Testis (tissue), 2 donors: ENCODE measurements at regions not wholly inside any gene's neighbourhood (a gene's known extent, or its start where the extent isn't known, plus 50 kb on each side); places are given as distances from the start of the nearest gene placed in this dataset.

Experiments used
- POLR2A ChIP-seq: fragments of 450-650 bp; IDR thresholded peaks from one replicate; pipeline ENCODE4 v1.6.1; 2017; ENCODE audit warnings: antibody characterized with exemption, mild to moderate bottlenecking, moderate library complexity
- TF ChIP-seq, protein P1 (sequence below), 3 experiments: fragments of 450-650 bp in 2 of 3; fragments of 200-600 bp in 1 of 3; sonication (generic) in 1 of 3; IDR thresholded peaks; one replicate each; pipeline ENCODE4 v1.5.1; 2016 to 2019; ENCODE audit warnings: antibody characterized with exemption in 3 of 3, mild to moderate bottlenecking in 2 of 3, moderate library complexity in 1 of 3

DNA sequence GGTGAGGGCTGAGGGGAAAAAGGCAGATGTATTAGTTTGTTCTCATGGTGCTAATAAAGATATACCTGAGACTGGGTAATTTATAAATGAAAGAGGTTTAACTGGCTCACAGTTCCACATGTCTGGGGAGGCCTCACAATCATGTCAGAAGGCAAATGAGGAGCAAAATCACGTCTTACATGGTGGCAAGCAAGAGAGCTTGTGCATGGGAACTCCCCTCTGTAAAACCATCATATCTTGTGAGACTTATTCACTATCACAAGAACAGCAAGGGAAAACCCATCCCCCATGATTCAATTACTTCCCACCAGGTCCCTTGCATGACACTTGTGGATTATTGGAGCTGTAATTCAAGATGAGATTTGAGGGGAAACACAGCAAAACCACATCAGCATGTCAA is 1220.9 kb downstream of the GALC start:
- TF ChIP-seq, protein P1, sequence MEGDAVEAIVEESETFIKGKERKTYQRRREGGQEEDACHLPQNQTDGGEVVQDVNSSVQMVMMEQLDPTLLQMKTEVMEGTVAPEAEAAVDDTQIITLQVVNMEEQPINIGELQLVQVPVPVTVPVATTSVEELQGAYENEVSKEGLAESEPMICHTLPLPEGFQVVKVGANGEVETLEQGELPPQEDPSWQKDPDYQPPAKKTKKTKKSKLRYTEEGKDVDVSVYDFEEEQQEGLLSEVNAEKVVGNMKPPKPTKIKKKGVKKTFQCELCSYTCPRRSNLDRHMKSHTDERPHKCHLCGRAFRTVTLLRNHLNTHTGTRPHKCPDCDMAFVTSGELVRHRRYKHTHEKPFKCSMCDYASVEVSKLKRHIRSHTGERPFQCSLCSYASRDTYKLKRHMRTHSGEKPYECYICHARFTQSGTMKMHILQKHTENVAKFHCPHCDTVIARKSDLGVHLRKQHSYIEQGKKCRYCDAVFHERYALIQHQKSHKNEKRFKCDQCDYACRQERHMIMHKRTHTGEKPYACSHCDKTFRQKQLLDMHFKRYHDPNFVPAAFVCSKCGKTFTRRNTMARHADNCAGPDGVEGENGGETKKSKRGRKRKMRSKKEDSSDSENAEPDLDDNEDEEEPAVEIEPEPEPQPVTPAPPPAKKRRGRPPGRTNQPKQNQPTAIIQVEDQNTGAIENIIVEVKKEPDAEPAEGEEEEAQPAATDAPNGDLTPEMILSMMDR (IDR thresholded peaks at IDR 0.05), result no peak
- no peak for TF ChIP-seq POLR2A
